GM23338 (cell line): ENCODE measurements at regions not wholly inside any gene's neighbourhood (a gene's known extent, or its start where the extent isn't known, plus 50 kb on each side); places are given as distances from the start of the nearest gene placed in this dataset.

Source experiments
- ATAC-seq: fragments of 200-7000 bp; cut with Tn5 transposase; 3 replicates; pipeline ENCODE4 v1.9.1; 2020
- DNase-seq: peaks from one replicate; pipeline ENCODE4 v3.0.0-alpha.2; 2015; ENCODE audit warnings: low spot score
- H2AFZ ChIP-seq: fragments of 200-600 bp; sonication (generic); 2 replicates; pipeline ENCODE4 v1.8.0; 2016; ENCODE audit warnings: antibody characterized with exemption, mild to moderate bottlenecking, moderate library complexity
- H3F3A ChIP-seq: fragments of 200-600 bp; sonication (generic); replicated peaks from 2 replicates; pipeline ENCODE4 v1.8.0; 2017; ENCODE audit warnings: antibody characterized with exemption, mixed run types, low read depth
- H3K27ac ChIP-seq: fragments of 200-600 bp; sonication (generic); 2 replicates; pipeline ENCODE4 v1.6.1; 2016; ENCODE audit warnings: low read depth
- H3K27me3 ChIP-seq: fragments of 200-600 bp; sonication (generic); 2 replicates; pipeline ENCODE4 v1.8.0; 2016; ENCODE audit warnings: mild to moderate bottlenecking, mixed run types, moderate library complexity; ENCODE audit not compliant: insufficient read depth
- H3K36me3 ChIP-seq: fragments of 200-600 bp; sonication (generic); 2 replicates; pipeline ENCODE4 v1.8.0; 2016; ENCODE audit warnings: mild to moderate bottlenecking; ENCODE audit not compliant: insufficient read depth
- H3K4me1 ChIP-seq: fragments of 200-600 bp; sonication (generic); 2 replicates; pipeline ENCODE4 v1.8.0; 2016; ENCODE audit warnings: mild to moderate bottlenecking, moderate library complexity; ENCODE audit not compliant: insufficient read depth
- H3K4me2 ChIP-seq: fragments of 200-600 bp; sonication (generic); 2 replicates; pipeline ENCODE4 v1.7.1; 2017; ENCODE audit warnings: mixed run types
- H3K4me3 ChIP-seq: fragments of 200-600 bp; sonication (generic); 2 replicates; pipeline ENCODE4 v1.6.1; 2016; ENCODE audit warnings: mixed run types
- H3K79me2 ChIP-seq: fragments of 200-600 bp; sonication (generic); replicated peaks from 2 replicates; pipeline ENCODE4 v1.8.0; 2017; ENCODE audit warnings: mild to moderate bottlenecking; ENCODE audit not compliant: insufficient read depth
- H3K9me2 ChIP-seq: fragments of 200-600 bp; sonication (generic); 2 replicates; pipeline ENCODE4 v1.8.0; 2017; ENCODE audit not compliant: insufficient read depth
- H4K20me1 ChIP-seq: fragments of 200-600 bp; sonication (generic); replicated peaks from 2 replicates; pipeline ENCODE4 v1.8.0; 2017; ENCODE audit warnings: mild to moderate bottlenecking; ENCODE audit not compliant: insufficient read depth
- H3K27ac Mint-ChIP-seq: 2 replicates; pipeline ENCODE4 v1.8.0; 2020; ENCODE audit warnings: inconsistent platforms, mild to moderate bottlenecking, moderate library complexity, mixed read lengths
- H3K27me3 Mint-ChIP-seq: 3 replicates; pipeline ENCODE4 v1.8.0; 2022; ENCODE audit warnings: low read depth, mild to moderate bottlenecking, moderate library complexity, mixed read lengths, inconsistent platforms; ENCODE audit not compliant: insufficient read depth, poor library complexity
- H3K36me3 Mint-ChIP-seq: 3 replicates; pipeline ENCODE4 v1.8.0; 2021; ENCODE audit warnings: low read depth, mild to moderate bottlenecking, inconsistent platforms, moderate library complexity, mixed read lengths
- H3K4me1 Mint-ChIP-seq: 3 replicates; pipeline ENCODE4 v1.8.0; 2020; ENCODE audit warnings: mild to moderate bottlenecking, inconsistent platforms, mixed read lengths
- H3K4me3 Mint-ChIP-seq: 3 replicates; pipeline ENCODE4 v1.8.0; 2021; ENCODE audit warnings: moderate library complexity, mild to moderate bottlenecking, inconsistent platforms, mixed read lengths
- H3K9me3 Mint-ChIP-seq: 3 replicates; pipeline ENCODE4 v1.8.0; 2020; ENCODE audit warnings: moderate library complexity, mild to moderate bottlenecking, inconsistent platforms, mixed read lengths
- CREB1 ChIP-seq: fragments of 250-450 bp; sonication (Bioruptor Pico); IDR thresholded peaks from 2 replicates; pipeline ENCODE4 v1.5.0; 2020; ENCODE audit warnings: low read depth, mild to moderate bottlenecking, moderate library complexity
- CTCF ChIP-seq, 2 experiments: fragments of 200-600 bp in 1 of 2; sonication (generic) in 1 of 2; conservative IDR thresholded peaks; 2 replicates each; pipeline versions ENCODE4 v1.5.1 to v1.6.1; 2016 to 2017; ENCODE audit warnings: antibody characterized with exemption in 2 of 2, low read depth in 2 of 2, mild to moderate bottlenecking in 2 of 2, moderate library complexity in 1 of 2
- ETS1 ChIP-seq: IDR thresholded peaks from 2 replicates; pipeline ENCODE4 v1.6.1; 2016; ENCODE audit warnings: antibody characterized with exemption
- EZH2 ChIP-seq: fragments of 200-600 bp; sonication (generic); IDR thresholded peaks from one replicate; pipeline ENCODE4 v1.8.0; 2017; ENCODE audit warnings: antibody characterized with exemption, mild to moderate bottlenecking, low read depth; ENCODE audit not compliant: unreplicated experiment
- EZH2phosphoT487 ChIP-seq: fragments of 200-600 bp; sonication (generic); IDR thresholded peaks from one replicate; pipeline ENCODE4 v1.8.1; 2018; ENCODE audit warnings: antibody characterized with exemption; ENCODE audit not compliant: unreplicated experiment
- JUNB ChIP-seq: IDR thresholded peaks from one replicate; pipeline ENCODE4 v1.6.1; 2016; ENCODE audit warnings: antibody characterized with exemption; ENCODE audit not compliant: unreplicated experiment
- NANOG ChIP-seq: IDR thresholded peaks from 2 replicates; pipeline ENCODE4 v1.6.1; 2016; ENCODE audit warnings: antibody characterized with exemption, borderline replicate concordance
- POLR2AphosphoS5 ChIP-seq: IDR thresholded peaks from 2 replicates; pipeline ENCODE4 v1.6.1; 2016; ENCODE audit warnings: antibody characterized with exemption, low read depth
- REST ChIP-seq: IDR thresholded peaks from one replicate; pipeline ENCODE4 v1.6.1; 2018; ENCODE audit warnings: antibody characterized with exemption; ENCODE audit not compliant: unreplicated experiment
- ZNF114 ChIP-seq: fragments of 250-450 bp; sonication (Bioruptor Pico); IDR thresholded peaks from 2 replicates; pipeline ENCODE4 v1.5.0; 2020; ENCODE audit warnings: mild to moderate bottlenecking, moderate library complexity
- ZNF331 ChIP-seq: fragments of 250-450 bp; sonication (Bioruptor Pico); IDR thresholded peaks from 2 replicates; pipeline ENCODE4 v1.5.0; 2020; ENCODE audit warnings: low read depth, mild to moderate bottlenecking, moderate library complexity

- no peak for TF ChIP-seq REST
- TF ChIP-seq EZH2 = no peak
- TF ChIP-seq EZH2phosphoT487 = no peak
Observed at GRCh38 chr3:76869726-76870384, 170.0 kb upstream of the ROBO2 start (continued).

GRCh38 chr3:76871655-76872054, 168.2 kb upstream of the ROBO2 start:
- Histone ChIP-seq H3F3A (no peaks in the 10 kb centered on the region), H2AFZ (no peak overlapping the region), H3K27ac (no peak overlapping the region), H3K9me2 (0 out of 2 replicates have a peak, but pooled peaks cover 6% of the 10 kb centered on the region), H3K27me3 (no peaks in the 10 kb centered on the region), H4K20me1 (no peaks in the 10 kb centered on the region), H3K4me1 (no peaks in the 10 kb centered on the region), H3K36me3 (no peaks in the 10 kb centered on the region), H3K4me2 (no peak overlapping the region), H3K4me3 (no peak overlapping the region), H3K79me2 (no peaks in the 10 kb centered on the region)
- H3K4me3 Mint-ChIP-seq = no peak overlapping the region
- no peaks in the 10 kb centered on the region; the same call in 2 of the 3 replicates for H3K36me3 Mint-ChIP-seq
- no peak for DNase-seq
- no peaks in the 10 kb centered on the region for H3K27me3 Mint-ChIP-seq
- H3K9me3 Mint-ChIP-seq = no peaks in the 10 kb centered on the region
- TF ChIP-seq NANOG = no peak
- TF ChIP-seq CREB1 (CRISPR knock-in tag) = no peak
- no peak for TF ChIP-seq ETS1
- no peak for TF ChIP-seq POLR2AphosphoS5
- TF ChIP-seq ZNF114 (CRISPR knock-in tag) = no peak
- no peak for TF ChIP-seq CTCF (conservative IDR thresholded peaks at IDR 0.05; ENCODE audit: low read depth in 2 of 2)
- TF ChIP-seq JUNB = no peak
- no peak for TF ChIP-seq EZH2
- TF ChIP-seq ZNF331 (CRISPR knock-in tag) = no peak
- TF ChIP-seq REST = no peak
- H3K4me1 Mint-ChIP-seq = peaks cover 3% of the 10 kb centered on the region; the same call in 1 of the 3 replicates
- H3K27ac Mint-ChIP-seq = no peak overlapping the region
- ATAC-seq = no peak
